ENCODE measurements at regions not wholly inside any gene's neighbourhood (a gene's known extent, or its start where the extent isn't known, plus 50 kb on each side); places are given as distances from the start of the nearest gene placed in this dataset.

DNA sequence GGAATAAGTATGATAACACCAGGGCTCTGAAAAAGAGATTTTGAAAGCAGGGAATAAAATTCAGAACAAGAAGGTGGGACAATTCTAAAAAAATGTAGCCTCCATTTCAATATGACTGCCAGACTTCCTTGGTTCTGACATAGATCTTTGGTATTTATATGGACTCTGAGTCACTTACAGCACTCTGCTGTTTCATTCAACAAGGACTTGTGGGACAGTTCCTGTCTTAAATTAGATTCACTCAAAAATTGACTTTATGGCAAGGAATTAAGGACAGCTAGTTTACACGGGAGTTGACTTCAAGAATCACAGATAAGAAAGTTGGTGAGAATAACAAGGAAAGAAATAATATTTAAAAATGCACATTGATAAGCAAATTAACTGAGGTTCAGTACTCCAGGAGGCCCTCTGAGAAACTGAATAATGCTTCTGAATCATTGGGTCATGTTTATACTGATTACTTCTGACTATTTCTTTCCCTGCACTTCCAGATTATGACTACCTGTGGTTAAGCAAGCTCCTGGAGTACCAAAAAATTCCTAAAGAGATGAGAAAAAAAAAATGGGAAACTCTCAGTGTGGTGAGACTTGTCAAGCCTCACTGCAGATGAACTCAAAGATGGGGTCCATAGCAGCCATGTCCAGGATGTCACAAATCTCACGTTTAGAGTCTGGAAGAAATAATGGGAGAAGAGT, 828.3 kb upstream of the PIK3C3 start:
- Histone ChIP-seq H3K9me3 (no peaks in the 10 kb centered on the region), H3K27ac (no peak overlapping the region), H3K27me3 (no peaks in the 10 kb centered on the region), H3K4me1 (no peaks in the 10 kb centered on the region), H3K4me3 (no peak overlapping the region), H3K36me3 (no peaks in the 10 kb centered on the region)
- 38 to 52% methylated on average over 2 of the region's 2 CpGs for WGBS, 2 donors (ENCODE audit: low coverage in 1 of 2)
- in situ Hi-C loops (cut with MboI; ENCODE audit: low pct_ligation_motif_present in 1 of 4, low pct_unique_long_range_greater_than_20kb in 1 of 4, low sequenced_read_pairs in 3 of 4) (no loop called here), intact Hi-C loops (cut with DNase I; ENCODE audit: low total_unique reads) (no loop called here)
- TF ChIP-seq CTCF (IDR thresholded peaks at IDR 0.05) (no peak), POLR2A (IDR thresholded peaks at IDR 0.05) (no peak), POLR2AphosphoS5 (IDR thresholded peaks at IDR 0.05) (no peak), EP300 (IDR thresholded peaks at IDR 0.05; ENCODE audit: low read depth) (no peak)
- DNase-seq, result no peak

GRCh38 chr18:41121116-41121826, 833.8 kb upstream of the PIK3C3 start:
- H3K27ac ChIP-seq, result no peak overlapping the region
- in situ Hi-C loops (cut with MboI; ENCODE audit: low pct_ligation_motif_present in 1 of 4, low pct_unique_long_range_greater_than_20kb in 1 of 4, low sequenced_read_pairs in 3 of 4), result no loop called here
- H3K4me3 ChIP-seq, result no peak overlapping the region
- H3K9me3 ChIP-seq, result no peaks in the 10 kb centered on the region
- H3K27me3 ChIP-seq, result no peaks in the 10 kb centered on the region
- no peak for TF ChIP-seq CTCF (IDR thresholded peaks at IDR 0.05)
- no peak for TF ChIP-seq POLR2A (IDR thresholded peaks at IDR 0.05)
- no peak for TF ChIP-seq EP300 (IDR thresholded peaks at IDR 0.05; ENCODE audit: low read depth)
- TF ChIP-seq POLR2AphosphoS5 (IDR thresholded peaks at IDR 0.05), result no peak
- 62 to 71% methylated on average over 4 of the region's 4 CpGs for WGBS, 2 donors (ENCODE audit: low coverage in 1 of 2)
- DNase-seq, result no peak
- intact Hi-C loops (cut with DNase I; ENCODE audit: low total_unique reads), result no loop called here
- H3K4me1 ChIP-seq, result no peaks in the 10 kb centered on the region
- no peaks in the 10 kb centered on the region for H3K36me3 ChIP-seq

- Histone ChIP-seq H3K27me3 (no peaks in the 10 kb centered on the region), H3K4me3 (no peak overlapping the region), H3K9me3 (no peaks in the 10 kb centered on the region), H3K4me1 (no peaks in the 10 kb centered on the region), H3K36me3 (no peaks in the 10 kb centered on the region), H3K27ac (no peak overlapping the region)
- WGBS, 2 donors (ENCODE audit: low coverage in 1 of 2), result 66 to 70% methylated on average over 3 of the region's 3 CpGs
- in situ Hi-C loops (cut with MboI; ENCODE audit: low pct_ligation_motif_present in 1 of 4, low pct_unique_long_range_greater_than_20kb in 1 of 4, low sequenced_read_pairs in 3 of 4), result no loop called here
- no peak for DNase-seq
- TF ChIP-seq POLR2A (IDR thresholded peaks at IDR 0.05) (no peak), POLR2AphosphoS5 (IDR thresholded peaks at IDR 0.05) (no peak), CTCF (IDR thresholded peaks at IDR 0.05) (no peak), EP300 (IDR thresholded peaks at IDR 0.05; ENCODE audit: low read depth) (no peak)
- intact Hi-C loops (cut with DNase I; ENCODE audit: low total_unique reads), result loop anchor here (5.0 kb wide), 1 partner anchor 817 kb away; no protein-coding TSS in a partner anchor
Observed at GRCh38 chr18:41119031-41119430, 836.0 kb upstream of the PIK3C3 start.

DNA sequence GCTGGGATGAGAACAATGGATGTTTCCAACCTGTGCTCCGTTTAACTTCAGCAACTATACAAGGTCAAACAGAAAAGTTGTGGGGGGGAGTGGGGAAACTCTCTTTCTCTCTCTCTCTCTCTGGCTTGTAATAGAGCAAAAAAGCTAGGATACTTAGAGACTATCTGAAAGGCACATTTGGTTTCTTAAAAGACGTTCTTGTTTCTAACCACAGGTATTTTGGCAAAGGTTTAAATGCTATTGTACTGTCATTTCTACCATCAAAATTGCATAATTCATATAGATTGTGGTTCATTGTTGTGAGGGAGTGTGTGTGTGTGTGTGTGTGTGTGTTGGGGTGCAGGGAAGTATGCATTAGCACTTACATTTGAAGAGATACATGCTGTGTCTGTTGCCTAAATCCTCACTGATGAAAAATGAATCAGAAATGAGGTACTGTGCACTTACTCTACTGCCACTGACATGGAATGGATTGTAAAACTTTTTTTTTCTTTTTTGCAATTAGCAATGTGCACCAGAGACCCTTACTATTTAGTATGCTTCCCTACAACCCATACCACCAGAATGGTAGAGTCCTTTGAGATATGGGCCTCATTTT, 841.0 kb upstream of the PIK3C3 start:
- in situ Hi-C loops (cut with MboI; ENCODE audit: low pct_ligation_motif_present in 1 of 4, low pct_unique_long_range_greater_than_20kb in 1 of 4, low sequenced_read_pairs in 3 of 4), result no loop called here
- Histone ChIP-seq H3K27ac (no peak overlapping the region), H3K27me3 (no peaks in the 10 kb centered on the region), H3K4me1 (no peaks in the 10 kb centered on the region), H3K4me3 (no peak overlapping the region), H3K9me3 (no peaks in the 10 kb centered on the region), H3K36me3 (no peaks in the 10 kb centered on the region)
- intact Hi-C loops (cut with DNase I; ENCODE audit: low total_unique reads), result loop anchor here (1.0 kb wide), 1 partner anchor 39 kb away; no protein-coding TSS in a partner anchor
- no peak for DNase-seq
- WGBS, 2 donors (ENCODE audit: low coverage in 1 of 2), result 52 to 54% methylated on average over 2 of the region's 2 CpGs
- no peak for TF ChIP-seq CTCF (IDR thresholded peaks at IDR 0.05)
- no peak for TF ChIP-seq POLR2AphosphoS5 (IDR thresholded peaks at IDR 0.05)
- TF ChIP-seq POLR2A (IDR thresholded peaks at IDR 0.05), result no peak
- TF ChIP-seq EP300 (IDR thresholded peaks at IDR 0.05; ENCODE audit: low read depth), result no peak
